Fibroblast of skin of right quadriceps (primary cell): ENCODE measurements at regions not wholly inside any gene's neighbourhood (a gene's known extent, or its start where the extent isn't known, plus 50 kb on each side); places are given as distances from the start of the nearest gene placed in this dataset.

ENCODE experiments used
- DNase-seq: peaks from one replicate; pipeline ENCODE4 v3.0.0-alpha.2; 2013

GRCh38 chr9:80890124-80890523 lies 799.2 kb downstream of the TLE1 start:
- DNase-seq, result no peak

- no peak for DNase-seq
Measured at GRCh38 chr9:80885894-80886293, 803.5 kb downstream of the TLE1 start.

DNA sequence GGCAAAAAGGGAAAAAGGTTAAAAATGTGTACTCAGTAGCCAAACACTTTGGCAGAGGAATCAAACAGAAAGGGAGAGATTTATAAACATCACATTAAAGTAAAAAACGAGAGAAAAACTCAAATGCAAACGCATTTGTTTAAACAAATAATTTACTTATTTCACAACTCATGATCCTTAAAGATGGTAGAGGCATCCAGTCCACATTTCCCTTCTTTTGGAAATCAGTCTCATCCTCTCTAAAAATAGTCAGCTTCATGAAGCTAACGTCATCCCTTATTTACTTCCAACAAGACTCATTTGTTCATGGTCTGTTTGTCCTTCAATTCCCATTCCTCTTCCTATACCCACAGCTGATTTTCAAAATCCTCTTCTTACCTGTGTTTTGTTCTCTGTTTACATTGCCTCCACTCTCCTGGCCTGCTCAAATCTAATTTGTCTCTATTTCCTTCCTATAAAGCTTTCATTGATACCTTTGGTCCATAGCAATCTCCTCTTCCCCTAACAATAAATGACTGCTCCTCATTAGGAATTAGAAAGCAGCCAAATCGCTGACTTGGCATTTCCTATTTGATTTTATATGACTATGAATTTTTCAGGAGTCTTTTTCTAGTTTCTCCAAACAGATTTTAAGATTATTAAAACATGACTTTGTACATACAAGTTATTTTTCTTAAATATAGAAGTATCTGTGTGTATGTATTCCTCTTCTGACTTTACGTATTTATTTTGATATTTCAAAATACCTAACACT lies 805.3 kb downstream of the TLE1 start:
- DNase-seq, result no peak

GRCh38 chr9:80883426-80883825 lies 805.9 kb downstream of the TLE1 start:
- DNase-seq, result no peak

- no peak for DNase-seq
Measured at GRCh38 chr9:80881940-80882339, 807.4 kb downstream of the TLE1 start.

GRCh38 chr9:80881320-80881719 lies 808.0 kb downstream of the TLE1 start:
- DNase-seq, result no peak

- peak; percentile 30 for DNase-seq
Measured at GRCh38 chr9:80878556-80878955, 810.8 kb downstream of the TLE1 start.

DNA sequence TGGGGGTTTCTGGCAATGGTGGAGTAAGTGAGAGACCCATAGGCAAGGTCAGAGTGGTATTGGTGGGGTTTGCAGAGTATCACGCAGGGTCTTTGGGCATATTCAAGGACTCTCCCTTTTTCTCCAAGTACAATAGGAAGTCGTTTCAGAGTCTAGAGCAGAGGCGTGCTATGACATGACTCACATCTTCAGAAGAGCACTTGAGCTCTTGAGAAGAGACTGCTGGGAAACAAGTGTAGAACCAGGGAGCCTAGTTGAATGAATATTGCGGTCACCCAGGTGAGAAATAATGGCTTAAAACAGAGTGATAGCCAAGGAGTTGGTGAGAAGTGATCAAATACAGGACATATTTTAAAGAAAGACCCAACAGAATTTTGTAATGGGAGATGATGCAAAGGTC lies 813.4 kb downstream of the TLE1 start:
- no peak for DNase-seq

DNA sequence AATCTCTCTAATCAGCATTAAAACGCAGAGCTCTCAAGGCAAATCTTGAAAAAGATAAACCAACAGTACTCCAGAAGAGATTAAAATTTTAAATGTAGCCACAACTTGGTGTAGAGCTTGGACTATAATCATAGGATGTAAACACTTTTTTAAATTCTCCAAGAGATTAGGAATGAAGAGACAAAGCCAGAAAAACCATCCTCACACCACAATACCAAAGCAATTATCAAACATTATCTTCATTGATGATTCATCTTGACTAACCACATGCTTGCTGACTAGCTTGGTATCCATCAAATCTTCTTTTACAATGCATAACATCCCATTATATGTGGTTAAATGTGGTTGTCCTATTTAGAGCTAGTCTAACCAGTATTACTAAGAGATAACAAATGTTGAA lies 815.1 kb downstream of the TLE1 start:
- peak; percentile 94 for DNase-seq

- peak; percentile 94 for DNase-seq
Measured at GRCh38 chr9:80873861-80874260, 815.5 kb downstream of the TLE1 start.

- no peak for DNase-seq
Measured at GRCh38 chr9:80871596-80871995, 817.8 kb downstream of the TLE1 start.

DNA sequence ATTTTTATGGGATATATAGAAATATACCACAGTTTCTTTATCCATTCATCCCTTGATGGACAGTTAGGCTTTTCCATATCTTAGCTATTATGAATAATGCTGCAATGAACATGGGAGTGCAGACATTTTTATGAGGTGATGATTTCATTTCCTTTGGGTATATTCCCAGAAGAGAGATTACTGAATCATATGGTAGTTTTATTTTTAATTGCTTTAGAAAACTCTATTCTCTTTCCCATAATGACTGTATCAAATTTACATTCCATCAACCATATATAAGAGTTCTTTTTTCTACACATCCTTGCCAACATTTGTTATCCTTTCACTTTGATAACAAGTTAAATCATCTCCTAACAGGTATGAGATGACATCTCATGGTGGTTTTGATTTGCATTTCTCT lies 821.6 kb downstream of the TLE1 start:
- peak; percentile 77 for DNase-seq

GRCh38 chr9:80866576-80867227 lies 822.6 kb downstream of the TLE1 start:
- peak; percentile 42 for DNase-seq

GRCh38 chr9:80866121-80866520 lies 823.2 kb downstream of the TLE1 start:
- DNase-seq, result no peak

- no peak for DNase-seq
Measured at GRCh38 chr9:80843028-80843427, 846.3 kb downstream of the TLE1 start.

DNA sequence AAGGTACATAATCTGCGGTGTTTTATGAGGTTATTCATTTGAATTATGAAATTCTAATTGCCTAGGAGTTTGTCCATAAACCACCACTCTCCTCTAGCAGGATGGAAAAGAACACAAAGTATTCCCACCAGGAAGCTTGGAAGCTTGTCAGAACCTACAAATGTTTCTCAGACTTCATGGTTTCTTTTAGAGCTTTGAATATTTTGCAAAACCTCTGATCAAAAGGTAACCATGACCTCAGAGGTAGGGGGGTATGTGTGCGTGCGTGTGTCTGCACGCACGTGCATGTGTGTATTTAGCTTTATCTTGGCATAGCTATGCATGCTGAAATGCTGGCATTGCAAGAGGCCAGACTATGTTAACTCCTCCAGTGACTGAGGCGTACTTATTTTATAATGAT lies 847.0 kb downstream of the TLE1 start:
- DNase-seq, result peak; percentile 15

GRCh38 chr9:80841888-80842287 lies 847.5 kb downstream of the TLE1 start:
- no peak for DNase-seq

DNA sequence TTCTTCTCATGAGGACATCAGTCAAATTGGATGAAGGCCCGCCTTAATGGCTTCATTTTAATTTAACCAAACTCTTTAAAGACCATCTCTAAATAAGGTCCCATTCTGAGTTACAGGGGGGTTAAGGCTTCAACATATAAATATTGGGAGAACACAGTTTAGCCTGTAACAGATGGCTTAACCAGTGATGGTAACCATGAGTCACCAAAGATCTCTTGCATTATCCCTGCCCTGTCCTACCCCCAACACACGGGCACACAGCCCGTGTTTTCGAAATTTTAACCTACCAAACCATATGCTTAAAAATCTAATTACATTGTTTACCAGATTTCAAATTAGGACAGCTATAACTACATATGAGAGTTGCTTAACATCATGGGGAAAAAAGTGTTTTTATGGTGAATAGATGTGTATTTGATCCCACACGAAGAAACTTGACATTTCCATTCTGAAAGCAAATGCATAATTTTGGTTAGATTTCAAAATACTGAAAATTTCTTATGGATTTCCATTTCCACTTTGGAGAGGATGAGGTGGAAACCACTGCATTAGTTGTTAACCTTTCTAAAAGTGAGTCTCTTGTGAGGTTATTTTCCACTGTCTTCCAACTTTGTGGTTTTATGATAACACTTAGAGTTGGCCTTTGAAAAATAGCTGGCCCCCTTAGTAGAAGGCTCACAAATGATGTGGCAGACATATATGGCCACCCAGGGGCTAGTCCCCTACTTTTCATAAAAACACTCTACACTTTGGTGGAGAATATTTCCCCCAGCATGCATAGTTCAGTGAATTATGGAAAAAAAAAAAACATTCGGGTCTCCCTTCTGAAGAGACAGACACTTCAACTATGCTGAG lies 849.3 kb downstream of the TLE1 start:
- no peak for DNase-seq

GRCh38 chr9:80836013-80836412 lies 853.3 kb downstream of the TLE1 start:
- DNase-seq, result no peak

DNA sequence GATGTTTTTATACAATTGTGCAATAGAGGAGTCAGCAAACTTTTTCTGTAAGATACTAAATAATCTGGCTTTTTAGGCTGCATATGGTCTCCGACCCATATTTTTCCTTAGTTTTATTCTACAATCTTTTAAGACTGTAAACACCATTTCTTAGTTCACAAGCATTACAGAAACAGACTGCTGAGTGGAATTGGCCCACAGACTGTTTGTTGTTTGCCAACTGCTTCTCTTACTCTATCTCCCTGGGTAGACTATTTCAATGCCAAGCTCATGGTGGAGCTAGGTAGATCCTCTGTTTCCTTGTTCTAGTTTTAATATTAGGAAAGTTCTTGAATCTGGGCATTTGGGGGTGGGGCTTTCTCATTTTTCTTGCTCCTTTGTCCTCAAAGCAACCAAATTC lies 857.6 kb downstream of the TLE1 start:
- no peak for DNase-seq

GRCh38 chr9:80811656-80812055 lies 877.7 kb downstream of the TLE1 start:
- no peak for DNase-seq

DNA sequence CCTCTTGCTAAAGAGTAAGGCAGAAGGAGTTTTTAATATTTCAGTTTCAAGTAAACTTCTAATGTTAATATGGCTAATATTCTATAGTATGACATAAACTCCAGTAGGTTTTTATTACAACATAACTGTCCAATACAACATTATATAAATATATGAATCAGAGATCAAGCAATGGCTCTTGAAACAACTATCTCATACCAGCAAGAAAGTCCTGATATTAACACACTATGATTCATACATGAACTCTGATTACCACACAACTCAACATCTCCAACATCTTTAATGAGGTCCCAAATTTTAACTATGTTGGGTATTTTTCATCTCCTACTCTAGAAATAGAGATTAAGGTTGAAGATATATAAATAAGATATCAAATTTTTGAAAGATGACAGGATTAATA lies 878.3 kb downstream of the TLE1 start:
- DNase-seq, result peak; percentile 4

GRCh38 chr9:80806671-80807070 lies 882.7 kb downstream of the TLE1 start:
- DNase-seq, result no peak

DNA sequence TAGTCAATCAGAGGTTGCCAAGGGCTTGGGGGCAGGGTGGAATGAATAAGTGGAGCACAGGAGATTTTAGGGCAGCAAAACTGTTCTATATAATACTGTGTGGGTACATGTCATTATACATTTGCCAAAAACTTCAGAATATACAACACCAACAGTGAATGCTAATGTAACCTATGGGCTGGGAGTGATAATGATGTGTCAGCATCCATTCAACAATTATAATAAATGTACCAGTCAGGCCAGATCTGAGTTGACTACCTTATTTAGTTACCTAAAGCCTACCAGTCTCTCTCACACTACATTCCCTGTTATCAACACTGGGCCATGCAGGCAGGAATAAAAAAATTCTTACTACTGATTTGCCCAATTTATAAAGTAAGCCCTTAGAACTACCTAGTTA lies 884.5 kb downstream of the TLE1 start:
- DNase-seq, result no peak
